ENCODE measurements at regions not wholly inside any gene's neighbourhood (a gene's known extent, or its start where the extent isn't known, plus 50 kb on each side); places are given as distances from the start of the nearest gene placed in this dataset.

- TF ChIP-seq CTCF (IDR thresholded peaks at IDR 0.05): no peak
- TF ChIP-seq EZH2 (IDR thresholded peaks at IDR 0.05; ENCODE audit: borderline replicate concordance, insufficient read depth, low read depth, low read length, poor library complexity, severe bottlenecking): no peak
Measured at GRCh38 chr12:125525879-125526278, 460.6 kb downstream of the AACS start.

Measured in B cell (primary cell).